AG20443 (cell line): ENCODE measurements at regions not wholly inside any gene's neighbourhood (a gene's known extent, or its start where the extent isn't known, plus 50 kb on each side); places are given as distances from the start of the nearest gene placed in this dataset.

Experiments used
- DNase-seq: peaks from one replicate; pipeline ENCODE4 v3.0.0; 2012; ENCODE audit warnings: low spot score, mixed read lengths

- DNase-seq = no peak
Observed at GRCh38 chr15:61479613-61480012, 250.5 kb upstream of the RORA start.

- DNase-seq = no peak
Observed at GRCh38 chr15:61476741-61477140, 247.6 kb upstream of the RORA start.

- no peak for DNase-seq
Observed at GRCh38 chr15:61474796-61475195, 245.7 kb upstream of the RORA start.

GRCh38 chr15:61467823-61468222, 238.7 kb upstream of the RORA start:
- no peak for DNase-seq

GRCh38 chr15:61459785-61460707, 230.9 kb upstream of the RORA start:
- peak; percentile 12 for DNase-seq

- DNase-seq = no peak
Observed at GRCh38 chr15:61457050-61457733, 228.1 kb upstream of the RORA start.

- DNase-seq = no peak
Observed at GRCh38 chr15:61449186-61449702, 220.1 kb upstream of the RORA start.

- no peak for DNase-seq
Observed at GRCh38 chr15:61447981-61448380, 218.9 kb upstream of the RORA start.

GRCh38 chr15:61444585-61444984, 215.5 kb upstream of the RORA start:
- no peak for DNase-seq

- no peak for DNase-seq
Observed at GRCh38 chr15:61442821-61443220, 213.7 kb upstream of the RORA start.

- no peak for DNase-seq
Observed at GRCh38 chr15:61441891-61442290, 212.8 kb upstream of the RORA start.

- no peak for DNase-seq
Observed at GRCh38 chr15:61426466-61426865, 197.4 kb upstream of the RORA start.

- DNase-seq = no peak
Observed at GRCh38 chr15:61425934-61426333, 196.8 kb upstream of the RORA start.

GRCh38 chr15:61422773-61423172, 193.7 kb upstream of the RORA start:
- no peak for DNase-seq

GRCh38 chr15:61421938-61422337, 192.8 kb upstream of the RORA start:
- DNase-seq = no peak

GRCh38 chr15:61421470-61421869, 192.4 kb upstream of the RORA start:
- no peak for DNase-seq

GRCh38 chr15:61420546-61420945, 191.4 kb upstream of the RORA start:
- no peak for DNase-seq

- no peak for DNase-seq
Observed at GRCh38 chr15:61415617-61416120, 186.6 kb upstream of the RORA start.

GRCh38 chr15:61411902-61412510, 182.9 kb upstream of the RORA start:
- DNase-seq = no peak

GRCh38 chr15:61410662-61411061, 181.6 kb upstream of the RORA start:
- no peak for DNase-seq

- DNase-seq = no peak
Observed at GRCh38 chr15:61404567-61404966, 175.5 kb upstream of the RORA start.

- no peak for DNase-seq
Observed at GRCh38 chr15:61403884-61404283, 174.8 kb upstream of the RORA start.
